GM12874 (cell line): ENCODE measurements at regions not wholly inside any gene's neighbourhood (a gene's known extent, or its start where the extent isn't known, plus 50 kb on each side); places are given as distances from the start of the nearest gene placed in this dataset.

ENCODE experiments used
- CTCF ChIP-seq: IDR thresholded peaks from 2 replicates; pipeline ENCODE4 v1.5.1; 2011; ENCODE audit warnings: low read depth, mild to moderate bottlenecking, control low read depth, low read length, moderate library complexity; ENCODE audit not compliant: insufficient read depth

GRCh38 chr21:35311985-35312384 is 262.9 kb upstream of the RUNX1 start:
- TF ChIP-seq CTCF = no peak

GRCh38 chr21:35309316-35309715 is 260.2 kb upstream of the RUNX1 start:
- no peak for TF ChIP-seq CTCF

- no peak for TF ChIP-seq CTCF
These were observed 254.0 kb upstream of the RUNX1 start for GRCh38 chr21:35303085-35303484.

GRCh38 chr21:35298757-35299156 is 249.7 kb upstream of the RUNX1 start:
- TF ChIP-seq CTCF = no peak

- no peak for TF ChIP-seq CTCF
These were observed 248.6 kb upstream of the RUNX1 start for GRCh38 chr21:35297665-35298064.

- no peak for TF ChIP-seq CTCF
These were observed 245.3 kb upstream of the RUNX1 start for GRCh38 chr21:35294231-35294898.

- TF ChIP-seq CTCF = no peak
These were observed 243.0 kb upstream of the RUNX1 start for GRCh38 chr21:35291973-35292627.
